Activated CD4-positive, alpha-beta T cell treated with anti-CD3 and anti-CD28 coated beads, Interleukin-10, Interleukin-2, amounts not matched to agents 100 ng/mL and 50 ng/mL, durations not matched to agents 16 hours and 8 hours (primary cell): ENCODE measurements at regions not wholly inside any gene's neighbourhood (a gene's known extent, or its start where the extent isn't known, plus 50 kb on each side); places are given as distances from the start of the nearest gene placed in this dataset.

ENCODE experiments used
- DNase-seq: peaks from one replicate; pipeline ENCODE4 v3.0.0-alpha.2; 2020

GRCh38 chr12:25058012-25058411 lies 109.1 kb upstream of the BCAT1 start:
- DNase-seq = no peak

DNA sequence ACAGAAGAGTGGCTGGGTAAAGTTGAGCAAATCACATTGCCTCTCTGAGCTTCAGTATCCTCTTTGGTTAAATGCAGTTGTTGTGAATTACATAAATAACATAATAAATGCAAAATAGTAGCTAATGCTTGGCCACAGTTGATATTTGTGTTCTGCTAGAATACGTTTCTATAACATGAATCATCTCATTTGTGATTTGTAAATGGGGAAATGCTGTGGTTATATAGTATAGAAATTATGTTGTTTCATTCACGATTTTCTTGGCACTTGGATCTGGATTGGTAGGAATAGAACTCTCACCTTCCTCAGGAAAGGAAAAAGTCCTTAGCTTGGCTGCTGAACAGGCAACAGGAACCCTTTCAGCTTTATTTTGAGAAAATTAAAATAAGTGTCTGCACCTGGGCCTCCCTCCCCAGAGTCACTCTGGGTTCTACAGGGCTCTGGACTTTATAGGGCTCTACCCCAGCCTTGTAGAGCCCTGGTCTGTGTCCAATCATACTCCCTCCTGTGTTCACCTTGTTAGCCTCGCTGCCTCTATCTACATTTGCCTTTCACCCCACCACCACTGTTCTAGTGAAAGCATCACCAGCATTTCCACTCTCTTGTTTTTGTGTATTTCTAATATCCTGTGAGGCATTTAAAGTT lies 107.7 kb upstream of the BCAT1 start:
- no peak for DNase-seq

- no peak for DNase-seq
Observed at GRCh38 chr12:25056011-25056410, 107.1 kb upstream of the BCAT1 start.

DNA sequence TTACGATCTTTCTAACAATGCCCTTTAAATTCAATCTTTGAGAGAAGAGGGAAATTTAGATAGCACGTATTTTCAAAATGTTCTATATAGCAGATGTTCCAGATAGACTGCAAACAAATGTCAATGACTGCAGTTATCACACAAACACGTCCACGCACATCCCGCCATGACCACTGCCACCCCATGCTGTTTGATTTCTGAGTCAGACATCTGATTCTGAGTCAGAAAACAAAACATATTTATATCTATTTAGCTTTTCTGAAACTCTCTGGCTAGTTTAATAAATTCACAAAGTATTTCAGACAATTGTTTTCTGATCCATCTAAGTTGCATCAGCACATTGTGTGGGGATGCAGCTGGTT lies 105.9 kb upstream of the BCAT1 start:
- DNase-seq = peak; percentile 86

DNA sequence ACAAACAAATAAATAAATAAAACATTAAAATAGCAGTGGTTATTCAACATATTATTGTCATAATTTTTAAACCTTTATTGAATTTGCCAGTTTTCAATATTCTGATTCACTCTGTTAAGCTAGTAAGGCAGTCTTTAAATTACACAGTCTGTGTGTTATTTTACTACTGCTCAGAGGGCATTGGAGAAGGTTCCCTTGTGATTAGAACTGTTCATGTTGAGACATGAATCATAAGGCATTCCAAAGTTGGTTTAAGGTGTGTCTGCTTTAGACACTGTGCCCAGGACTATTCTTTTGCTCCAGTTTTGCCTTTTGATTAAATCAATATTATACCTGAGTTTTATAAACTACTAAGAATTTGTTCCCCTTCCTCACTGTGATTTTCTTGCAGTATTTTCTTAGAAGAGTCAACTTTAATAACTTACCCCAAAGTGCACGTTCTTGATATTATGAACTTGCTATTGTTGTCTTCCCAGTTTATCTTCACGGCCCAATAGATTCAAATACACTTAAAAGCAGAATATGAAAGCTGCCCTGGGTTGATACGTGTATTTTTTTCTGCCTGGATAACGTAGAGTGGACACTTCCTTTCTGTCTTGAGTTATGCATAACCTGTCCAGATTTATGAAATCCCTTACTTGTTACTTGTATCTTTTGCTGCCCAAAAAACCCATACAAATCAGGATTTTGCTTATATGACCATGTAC lies 105.3 kb upstream of the BCAT1 start:
- peak; percentile 37 for DNase-seq

DNA sequence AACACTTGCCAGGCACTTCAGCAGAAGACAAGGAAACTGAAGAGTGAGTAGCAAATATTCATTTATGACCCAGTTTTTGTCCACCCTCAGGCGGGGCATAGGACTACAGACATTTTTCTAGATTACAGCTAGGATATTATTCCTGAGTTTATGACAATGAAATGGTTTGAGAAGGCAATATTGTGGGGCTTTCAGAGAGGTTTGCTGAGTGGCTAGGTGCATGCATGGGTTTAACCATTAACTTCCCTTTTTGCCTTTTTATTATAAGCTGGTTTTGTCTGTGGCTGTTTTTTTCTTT lies 104.0 kb upstream of the BCAT1 start:
- no peak for DNase-seq

GRCh38 chr12:25052196-25052913 lies 103.5 kb upstream of the BCAT1 start:
- DNase-seq = peak; percentile 78

- DNase-seq = peak; percentile 78
Observed at GRCh38 chr12:25051656-25052195, 102.8 kb upstream of the BCAT1 start.

- DNase-seq = no peak
Observed at GRCh38 chr12:25051171-25051570, 102.3 kb upstream of the BCAT1 start.

GRCh38 chr12:25045869-25046268 lies 97.0 kb upstream of the BCAT1 start:
- no peak for DNase-seq

- no peak for DNase-seq
Observed at GRCh38 chr12:25041006-25041741, 92.3 kb upstream of the BCAT1 start.

DNA sequence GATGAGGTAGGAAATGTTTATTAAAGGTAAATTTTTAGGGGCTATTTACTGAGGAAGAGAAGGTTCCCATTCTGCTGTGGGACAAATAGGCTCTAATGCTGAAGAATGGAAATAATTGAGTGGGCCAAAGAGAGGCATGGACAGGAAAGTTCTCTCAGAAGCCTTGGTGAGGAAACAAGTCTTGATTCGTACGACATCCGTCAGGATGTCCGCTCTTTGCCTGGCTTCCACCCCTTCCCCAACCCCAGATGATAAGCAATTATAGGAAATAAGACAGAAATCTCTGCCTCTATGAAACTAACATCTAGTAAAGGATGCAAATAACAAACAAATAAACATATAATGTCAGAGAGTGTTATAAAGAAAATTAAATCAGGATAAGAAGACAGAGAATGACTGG lies 91.7 kb upstream of the BCAT1 start:
- DNase-seq = no peak

DNA sequence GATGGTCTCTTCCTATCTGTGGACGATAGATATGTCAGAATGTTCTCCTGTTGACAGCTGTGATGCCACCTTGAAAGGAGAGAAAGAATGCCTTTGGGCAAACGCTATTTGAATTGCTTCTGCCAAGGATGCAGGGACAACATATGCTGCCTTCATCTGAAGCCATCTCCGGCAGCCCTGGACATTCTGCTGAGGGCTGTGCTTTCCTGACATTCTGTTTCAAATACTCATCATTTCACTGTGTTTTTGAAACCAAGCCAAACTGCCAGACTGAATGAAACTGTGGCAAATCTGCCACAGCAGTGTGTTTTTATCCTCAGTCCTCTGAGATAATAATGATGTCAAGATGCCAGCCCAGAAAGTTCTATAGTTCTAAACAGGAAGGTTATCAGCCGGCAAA lies 85.8 kb upstream of the BCAT1 start:
- DNase-seq = no peak

DNA sequence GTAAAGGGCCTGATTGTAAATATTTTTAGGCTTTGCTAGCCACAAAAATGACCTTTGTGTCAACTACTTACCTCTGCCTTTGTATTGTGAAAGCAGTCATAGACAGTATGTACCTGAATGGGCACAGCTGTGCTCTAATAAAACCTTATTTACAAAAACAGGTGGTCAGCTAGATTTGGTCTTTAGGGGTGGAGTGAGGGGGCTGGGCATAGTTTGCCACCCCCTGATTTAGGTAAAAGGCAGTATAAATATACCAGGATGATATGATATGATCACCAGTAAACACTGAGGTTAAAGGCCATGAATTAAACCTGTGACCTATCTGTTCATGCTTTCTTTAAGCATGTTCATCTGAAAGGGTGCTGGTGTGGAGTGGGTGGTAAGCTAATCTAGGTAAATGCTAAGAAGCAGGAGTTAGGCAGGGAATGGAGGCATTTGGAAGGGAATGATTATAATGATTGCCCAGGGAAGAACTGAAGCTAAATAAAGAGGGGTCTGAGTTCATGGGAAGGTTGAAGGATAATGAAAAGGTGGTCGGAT lies 77.1 kb upstream of the BCAT1 start:
- DNase-seq = no peak

GRCh38 chr12:25025260-25025659 lies 76.4 kb upstream of the BCAT1 start:
- DNase-seq = no peak

DNA sequence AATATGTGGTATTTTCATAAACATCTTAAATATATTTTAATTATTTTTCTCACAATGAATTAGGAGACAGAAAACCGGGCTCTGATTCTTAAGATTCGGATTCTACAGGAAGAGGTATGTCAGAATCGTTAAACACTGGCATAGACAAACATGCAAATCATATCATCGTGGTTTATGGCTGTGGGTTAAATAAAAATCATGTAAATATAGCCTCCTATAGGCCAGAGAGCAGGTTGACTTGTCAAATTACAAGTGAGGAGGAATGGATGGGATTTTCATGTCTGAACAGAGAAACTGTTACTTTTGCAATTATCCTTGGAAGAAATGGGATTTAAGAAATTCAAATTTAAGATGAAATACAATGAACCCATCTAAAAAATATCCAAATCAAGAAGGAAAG lies 74.9 kb upstream of the BCAT1 start:
- DNase-seq = no peak

- no peak for DNase-seq
Observed at GRCh38 chr12:25020621-25021243, 71.8 kb upstream of the BCAT1 start.

DNA sequence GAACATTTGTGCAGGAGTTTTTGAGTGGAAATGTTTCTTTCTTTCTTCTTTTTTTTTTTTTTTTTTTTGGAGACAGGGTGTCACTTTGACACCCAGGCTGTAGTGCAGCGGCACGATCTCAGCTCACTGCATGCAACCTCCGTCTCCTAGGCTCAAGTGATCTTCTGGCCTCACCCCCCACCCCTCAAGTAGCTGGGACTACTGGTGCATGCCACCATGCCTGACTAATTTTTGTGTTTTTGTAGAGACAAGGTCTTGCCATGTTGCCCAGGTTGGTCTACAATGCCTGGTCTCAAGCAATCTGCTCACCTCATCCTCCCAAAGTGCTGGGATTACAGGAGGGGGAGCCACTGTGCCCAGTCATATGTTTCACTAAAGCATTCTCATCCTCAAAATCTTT lies 69.2 kb upstream of the BCAT1 start:
- no peak for DNase-seq

DNA sequence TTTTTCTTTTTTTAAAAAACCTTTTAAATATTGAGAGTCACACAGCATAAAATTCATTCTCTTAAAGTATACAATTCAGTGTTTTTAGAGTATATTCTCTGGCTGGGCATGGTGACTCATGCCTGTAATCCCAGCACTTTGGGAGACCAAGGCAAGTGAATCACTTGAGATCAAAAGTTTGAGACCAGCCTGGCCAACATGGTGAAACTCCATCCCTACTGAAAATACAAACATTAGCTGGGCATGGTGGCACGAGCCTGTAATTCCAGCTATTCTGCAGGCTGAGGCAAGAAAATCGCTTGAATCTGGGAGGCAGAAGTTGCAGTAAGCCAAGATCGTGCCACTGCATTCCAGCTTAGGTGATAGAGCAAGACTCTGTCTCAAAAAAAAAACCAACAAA lies 68.4 kb upstream of the BCAT1 start:
- DNase-seq = no peak

- DNase-seq = no peak
Observed at GRCh38 chr12:25014961-25015360, 66.1 kb upstream of the BCAT1 start.

- no peak for DNase-seq
Observed at GRCh38 chr12:25013061-25013460, 64.2 kb upstream of the BCAT1 start.

GRCh38 chr12:25009496-25010092 lies 60.7 kb upstream of the BCAT1 start:
- DNase-seq = no peak
